GM13976 (cell line): ENCODE measurements at regions not wholly inside any gene's neighbourhood (a gene's known extent, or its start where the extent isn't known, plus 50 kb on each side); places are given as distances from the start of the nearest gene placed in this dataset.

ENCODE experiments used
- DNase-seq: peaks from one replicate; pipeline ENCODE4 v3.0.0; 2012; ENCODE audit warnings: low spot score
- CTCF ChIP-seq: IDR thresholded peaks from 2 replicates; pipeline ENCODE4 v1.5.1; 2012; ENCODE audit warnings: borderline replicate concordance, mild to moderate bottlenecking; ENCODE audit not compliant: insufficient read depth; ENCODE audit errors: extremely low read depth, missing control alignments, control extremely low read depth
- in situ Hi-C: fragments of 300-500 bp; cut with MboI; formaldehyde crosslinking; loops from one replicate; pipeline ENCODE4 v1.12.0; 2022; ENCODE audit warnings: low sequenced_read_pairs, mixed read lengths, inconsistent platforms; ENCODE audit not compliant: unreplicated experiment

DNA sequence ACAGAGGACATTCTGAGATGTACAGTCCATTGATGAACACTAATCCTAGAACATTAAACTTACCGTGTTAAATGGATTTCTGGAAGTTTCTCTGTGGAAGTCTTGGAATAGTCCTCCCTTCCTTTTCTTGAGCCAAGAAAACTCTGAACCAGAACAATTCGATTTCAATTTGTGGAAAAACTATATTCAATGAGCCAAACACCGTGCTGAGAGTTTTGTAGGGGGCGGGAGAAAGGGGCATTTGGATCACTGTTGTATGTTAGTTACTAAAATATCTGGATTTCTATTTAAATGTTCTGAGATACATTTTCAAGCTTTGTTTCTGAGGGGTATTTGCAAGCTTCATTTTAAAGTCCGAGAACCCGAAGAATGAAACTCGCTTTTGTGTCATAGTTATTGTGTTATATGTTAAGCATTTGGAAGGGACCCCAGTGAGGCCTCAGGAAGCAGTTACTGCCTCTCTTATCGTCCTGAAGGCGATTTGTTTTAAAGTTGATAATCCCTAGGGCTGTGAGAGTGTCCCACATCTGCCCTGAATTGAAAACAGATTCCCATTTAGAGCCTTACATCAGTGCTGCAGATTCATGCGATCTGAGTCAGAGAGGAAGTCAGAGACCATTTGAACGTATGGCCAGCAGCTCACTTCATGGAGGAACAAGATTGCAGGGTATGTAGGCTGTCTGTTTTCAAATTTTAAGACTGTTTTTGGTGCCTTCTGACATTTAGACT lies 70.8 kb upstream of the SASH1 start:
- TF ChIP-seq CTCF = no peak
- in situ Hi-C loops = no loop called here
- no peak for DNase-seq

DNA sequence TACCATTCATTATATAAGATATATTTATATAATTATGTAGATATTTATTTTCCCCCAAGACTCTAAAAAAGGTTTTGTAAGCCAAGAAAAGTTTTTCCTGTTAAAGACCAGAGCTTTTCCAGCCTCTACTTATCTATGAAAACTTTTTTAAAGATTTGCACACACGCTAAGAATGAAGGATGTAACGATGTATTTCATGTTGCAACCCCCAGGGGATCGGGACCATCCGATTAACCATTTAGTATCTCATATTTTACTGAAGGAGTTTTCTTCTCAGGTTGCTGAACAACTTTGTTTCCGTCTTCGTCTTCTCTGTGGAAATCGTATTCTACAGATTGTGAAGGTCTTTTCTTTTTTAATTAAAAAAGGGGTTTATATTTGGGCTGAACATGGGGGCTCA lies 70.0 kb upstream of the SASH1 start:
- no peak for TF ChIP-seq CTCF
- in situ Hi-C loops = no loop called here
- no peak for DNase-seq

DNA sequence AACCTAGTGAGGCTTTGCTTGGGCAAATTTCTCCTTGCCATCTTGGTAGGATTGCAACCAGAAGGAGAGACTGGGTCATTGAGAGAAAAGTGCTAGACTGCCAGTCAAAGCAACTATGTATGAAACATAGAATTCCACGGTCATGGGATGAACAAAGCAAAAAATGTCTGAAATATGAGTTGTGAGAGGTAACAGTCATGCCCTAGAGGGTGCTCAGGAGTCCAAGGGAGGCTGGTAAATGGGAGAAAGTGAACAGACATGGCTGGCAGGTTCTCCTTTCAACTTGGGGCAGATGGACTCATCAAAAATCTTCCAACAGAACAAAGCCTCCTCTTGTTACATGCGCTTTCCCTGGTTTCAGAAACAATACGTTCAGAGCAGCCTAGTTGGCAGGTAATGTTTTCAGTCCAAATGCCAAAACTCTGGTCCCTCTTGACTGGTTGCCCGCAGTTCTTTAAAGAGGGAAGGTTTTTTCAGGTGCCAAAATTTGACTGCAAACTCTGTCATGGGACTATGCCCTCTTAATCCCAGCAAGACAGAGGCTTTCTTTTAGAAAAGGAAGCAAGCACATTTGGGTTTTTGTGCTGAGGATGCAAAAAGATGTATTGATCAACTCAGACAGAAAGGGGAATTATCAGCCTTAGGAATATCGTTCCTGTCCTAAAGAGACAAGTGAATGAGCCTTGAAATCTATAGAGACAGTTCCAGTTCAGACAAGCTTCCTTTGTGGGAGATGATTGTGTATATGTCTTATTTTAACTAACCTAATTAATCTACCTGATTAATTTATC lies 68.5 kb upstream of the SASH1 start:
- DNase-seq = no peak
- TF ChIP-seq CTCF = no peak
- in situ Hi-C loops = no loop called here

DNA sequence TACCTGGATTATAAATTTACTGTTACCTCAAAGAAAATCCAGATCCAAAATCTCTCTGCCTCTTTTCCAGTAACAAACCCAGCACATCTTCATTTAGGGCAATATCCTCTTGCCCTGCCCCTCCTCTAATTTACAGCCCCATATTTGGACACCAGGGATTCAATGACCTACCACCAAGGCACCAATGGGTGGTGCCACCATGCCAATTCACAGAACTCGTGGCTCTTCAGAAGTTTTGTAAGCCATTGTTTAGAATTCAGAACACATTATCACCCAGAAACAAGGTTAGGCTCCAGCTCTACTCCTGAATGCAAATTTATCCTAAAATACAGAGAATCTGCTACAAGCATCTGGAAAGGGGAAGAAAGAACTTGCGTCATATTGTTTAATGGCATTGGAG lies 67.8 kb upstream of the SASH1 start:
- in situ Hi-C loops = no loop called here
- TF ChIP-seq CTCF = no peak
- no peak for DNase-seq

- in situ Hi-C loops = no loop called here
- no peak for TF ChIP-seq CTCF
- no peak for DNase-seq
Measured at GRCh38 chr6:148285205-148285604, 57.4 kb upstream of the SASH1 start.

GRCh38 chr6:148286563-148286962 lies 56.1 kb upstream of the SASH1 start:
- DNase-seq = no peak
- TF ChIP-seq CTCF = no peak
- in situ Hi-C loops = no loop called here
